IPS DF 4.7 (cell line): ENCODE measurements at regions not wholly inside any gene's neighbourhood (a gene's known extent, or its start where the extent isn't known, plus 50 kb on each side); places are given as distances from the start of the nearest gene placed in this dataset.

Source experiments
- DNase-seq: peaks from one replicate; pipeline ENCODE4 v3.0.0-alpha.2; 2013; ENCODE audit warnings: low spot score; ENCODE audit errors: extremely low read depth

GRCh38 chr2:56099963-56100362 is 83.8 kb upstream of the CCDC85A start:
- no peak for DNase-seq

GRCh38 chr2:56100791-56101312 is 82.9 kb upstream of the CCDC85A start:
- no peak for DNase-seq

- no peak for DNase-seq
Measured at GRCh38 chr2:56102098-56102497, 81.7 kb upstream of the CCDC85A start.

- no peak for DNase-seq
Measured at GRCh38 chr2:56102866-56103265, 80.9 kb upstream of the CCDC85A start.

GRCh38 chr2:56104962-56105361 is 78.8 kb upstream of the CCDC85A start:
- no peak for DNase-seq

GRCh38 chr2:56107502-56108220 is 76.1 kb upstream of the CCDC85A start:
- no peak for DNase-seq

GRCh38 chr2:56108806-56109205 is 75.0 kb upstream of the CCDC85A start:
- no peak for DNase-seq

GRCh38 chr2:56109994-56110393 is 73.8 kb upstream of the CCDC85A start:
- no peak for DNase-seq

- no peak for DNase-seq
Measured at GRCh38 chr2:56113382-56113975, 70.3 kb upstream of the CCDC85A start.

GRCh38 chr2:56117764-56118163 is 66.0 kb upstream of the CCDC85A start:
- DNase-seq = no peak

- no peak for DNase-seq
Measured at GRCh38 chr2:56118474-56118873, 65.3 kb upstream of the CCDC85A start.

- DNase-seq = no peak
Measured at GRCh38 chr2:56121995-56122394, 61.8 kb upstream of the CCDC85A start.

- DNase-seq = no peak
Measured at GRCh38 chr2:56123538-56123937, 60.3 kb upstream of the CCDC85A start.

GRCh38 chr2:56127010-56127409 is 56.8 kb upstream of the CCDC85A start:
- DNase-seq = no peak

- no peak for DNase-seq
Measured at GRCh38 chr2:56127463-56128152, 56.2 kb upstream of the CCDC85A start.

GRCh38 chr2:56128235-56128634 is 55.6 kb upstream of the CCDC85A start:
- DNase-seq = no peak

- no peak for DNase-seq
Measured at GRCh38 chr2:56130463-56131070, 53.2 kb upstream of the CCDC85A start.

- no peak for DNase-seq
Measured at GRCh38 chr2:56132138-56132537, 51.7 kb upstream of the CCDC85A start.

- DNase-seq = no peak
Measured at GRCh38 chr2:56133441-56133840, 50.3 kb upstream of the CCDC85A start.

GRCh38 chr2:56133931-56134629 is 49.7 kb upstream of the CCDC85A start:
- no peak for DNase-seq
